MCF 10A (cell line): ENCODE measurements at regions not wholly inside any gene's neighbourhood (a gene's known extent, or its start where the extent isn't known, plus 50 kb on each side); places are given as distances from the start of the nearest gene placed in this dataset.

Source experiments
- BruUV-seq: library from RNA; stranded (reverse); fragments of 400-500 nt; replicated peaks from 2 replicates; lab custom pipeline; 2021; lab: Mats Ljungman, UMichigan
- CTCF ChIA-PET: fragments of 300-600 bp; sonication (Branson Sonifier 250); formaldehyde crosslinking; extraction: SDS; loops from one replicate; lab custom pipeline; 2021; ENCODE audit warnings: antibody characterized with exemption, inconsistent platforms; lab: Yijun Ruan, JAX
- POLR2A ChIA-PET: fragments of 300-600, 350-650 bp; sonication (Branson Sonifier 250); formaldehyde crosslinking; extraction: SDS; loops from one replicate; lab custom pipeline; 2020; ENCODE audit warnings: antibody characterized with exemption, inconsistent platforms; lab: Yijun Ruan, JAX
- DNase-seq: peaks from one replicate; pipeline ENCODE4 v3.0.0-alpha.2; 2018; ENCODE audit not compliant: unreplicated experiment
- H3K27ac Mint-ChIP-seq: one replicate; pipeline ENCODE4 v1.8.0; 2022; ENCODE audit warnings: mild to moderate bottlenecking, low read depth, mixed read lengths; ENCODE audit not compliant: unreplicated experiment
- H3K27me3 Mint-ChIP-seq: one replicate; pipeline ENCODE4 v1.8.0; 2022; ENCODE audit warnings: mixed read lengths; ENCODE audit not compliant: insufficient read depth, unreplicated experiment
- H3K36me3 Mint-ChIP-seq: one replicate; pipeline ENCODE4 v1.8.0; 2022; ENCODE audit warnings: mild to moderate bottlenecking, moderate library complexity, mixed read lengths; ENCODE audit not compliant: insufficient read depth, unreplicated experiment
- H3K4me1 Mint-ChIP-seq: one replicate; pipeline ENCODE4 v1.8.0; 2022; ENCODE audit warnings: mixed read lengths; ENCODE audit not compliant: insufficient read depth, unreplicated experiment
- H3K4me3 Mint-ChIP-seq: one replicate; pipeline ENCODE4 v1.8.0; 2022; ENCODE audit warnings: mild to moderate bottlenecking, moderate library complexity, mixed read lengths; ENCODE audit not compliant: unreplicated experiment
- H3K9me3 Mint-ChIP-seq: one replicate; pipeline ENCODE4 v1.8.0; 2022; ENCODE audit warnings: mixed read lengths; ENCODE audit not compliant: unreplicated experiment
- intact Hi-C: fragments of 100-400 bp; cut with micrococcal nuclease; formaldehyde crosslinking; loops from 2 replicates; pipeline ENCODE4 v1.14.1; 2022
- TF ChIP-seq, protein P1 (sequence below): fragments of 200-600 bp; IDR thresholded peaks from one replicate; pipeline ENCODE4 v1.8.0; 2022; ENCODE audit warnings: antibody characterized with exemption, mild to moderate bottlenecking; ENCODE audit not compliant: unreplicated experiment

- TF ChIP-seq, protein P1, sequence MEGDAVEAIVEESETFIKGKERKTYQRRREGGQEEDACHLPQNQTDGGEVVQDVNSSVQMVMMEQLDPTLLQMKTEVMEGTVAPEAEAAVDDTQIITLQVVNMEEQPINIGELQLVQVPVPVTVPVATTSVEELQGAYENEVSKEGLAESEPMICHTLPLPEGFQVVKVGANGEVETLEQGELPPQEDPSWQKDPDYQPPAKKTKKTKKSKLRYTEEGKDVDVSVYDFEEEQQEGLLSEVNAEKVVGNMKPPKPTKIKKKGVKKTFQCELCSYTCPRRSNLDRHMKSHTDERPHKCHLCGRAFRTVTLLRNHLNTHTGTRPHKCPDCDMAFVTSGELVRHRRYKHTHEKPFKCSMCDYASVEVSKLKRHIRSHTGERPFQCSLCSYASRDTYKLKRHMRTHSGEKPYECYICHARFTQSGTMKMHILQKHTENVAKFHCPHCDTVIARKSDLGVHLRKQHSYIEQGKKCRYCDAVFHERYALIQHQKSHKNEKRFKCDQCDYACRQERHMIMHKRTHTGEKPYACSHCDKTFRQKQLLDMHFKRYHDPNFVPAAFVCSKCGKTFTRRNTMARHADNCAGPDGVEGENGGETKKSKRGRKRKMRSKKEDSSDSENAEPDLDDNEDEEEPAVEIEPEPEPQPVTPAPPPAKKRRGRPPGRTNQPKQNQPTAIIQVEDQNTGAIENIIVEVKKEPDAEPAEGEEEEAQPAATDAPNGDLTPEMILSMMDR = no peak
- DNase-seq = no peak
Measured at GRCh38 chr14:97874394-97874793, 1077.2 kb downstream of the VRK1 start.

DNA sequence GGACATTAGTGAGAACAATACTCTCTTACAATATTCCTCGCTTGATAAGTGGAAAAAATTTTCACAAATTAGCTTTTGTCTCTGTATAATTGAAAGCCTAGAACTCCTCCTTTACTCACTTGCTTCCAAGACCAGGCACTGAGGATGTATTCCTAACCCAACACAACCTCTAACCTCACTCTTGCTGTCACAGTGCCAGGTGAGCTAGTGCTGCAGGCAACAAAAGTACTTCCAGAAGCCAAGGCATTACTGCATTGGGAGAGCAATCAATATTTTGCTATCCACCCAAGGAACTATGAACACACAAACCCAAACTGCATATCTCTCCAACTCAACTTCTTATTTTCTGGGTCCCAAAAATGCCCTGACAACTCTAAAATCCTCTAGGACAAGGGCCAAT is 1081.0 kb downstream of the VRK1 start:
- Mint-ChIP-seq H3K27me3 (no peaks in the 10 kb centered on the region), H3K9me3 (no peaks in the 10 kb centered on the region), H3K27ac (no peak overlapping the region), H3K4me1 (peaks cover 12% of the 10 kb centered on the region), H3K4me3 (no peak overlapping the region), H3K36me3 (no peaks in the 10 kb centered on the region)
- ChIA-PET CTCF (interaction anchor here (1.3 kb wide), 1 partner anchor 100 kb away, joined by 3 read pairs; no protein-coding TSS in a partner anchor), POLR2A (interaction anchor here (0.7 to 2.1 kb wide), 9 partner anchors 8 to 638 kb away, joined by 3 to 17 read pairs (median 4); no protein-coding TSS in a partner anchor)
- intact Hi-C loops = no loop called here
- peak; percentile 84 for DNase-seq
- TF ChIP-seq, protein P1 = no peak
- no TSS peak for BruUV-seq

More at GRCh38 chr14:97874394-97874793, 1077.2 kb downstream of the VRK1 start:
- no peaks in the 10 kb centered on the region for H3K27me3 Mint-ChIP-seq
- H3K4me1 Mint-ChIP-seq = peaks cover 12% of the 10 kb centered on the region
- no peaks in the 10 kb centered on the region for H3K36me3 Mint-ChIP-seq
- H3K9me3 Mint-ChIP-seq = no peaks in the 10 kb centered on the region
- H3K4me3 Mint-ChIP-seq = no peak overlapping the region
- intact Hi-C loops = no loop called here
- CTCF ChIA-PET = interaction anchor here (0.8 kb wide), 1 partner anchor 24 kb away, joined by 3 read pairs; no protein-coding TSS in a partner anchor
- H3K27ac Mint-ChIP-seq = no peak overlapping the region
- POLR2A ChIA-PET = no interaction called here
- BruUV-seq = no TSS peak

DNA sequence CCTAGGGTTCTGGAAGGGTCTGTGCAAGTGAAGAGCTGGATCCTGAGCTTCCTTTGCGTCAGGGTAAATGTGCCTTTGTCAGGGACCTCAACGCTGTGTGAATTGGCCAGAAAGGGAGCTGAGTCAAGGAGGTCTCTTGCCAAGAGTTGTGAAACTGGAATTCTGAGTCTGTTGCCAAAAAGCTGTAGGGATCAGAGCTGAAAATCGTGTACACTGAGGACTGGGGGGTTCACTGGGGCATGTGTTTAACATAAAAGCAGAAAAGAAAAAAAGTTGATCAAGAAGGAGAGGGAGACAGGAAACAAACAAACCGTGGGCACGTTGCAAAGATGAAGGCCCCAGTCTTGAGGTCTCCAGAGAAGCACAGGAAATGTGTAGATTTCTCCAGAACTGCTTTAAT is 1081.5 kb downstream of the VRK1 start:
- DNase-seq = peak; percentile 91
- Mint-ChIP-seq H3K27me3 (no peaks in the 10 kb centered on the region), H3K9me3 (no peaks in the 10 kb centered on the region), H3K4me3 (no peak overlapping the region), H3K36me3 (no peaks in the 10 kb centered on the region), H3K4me1 (peaks cover 15% of the 10 kb centered on the region), H3K27ac (no peak overlapping the region)
- intact Hi-C loops = no loop called here
- TF ChIP-seq, protein P1 = no peak
- POLR2A ChIA-PET = interaction anchor here (0.6 to 2.1 kb wide), 11 partner anchors 9 to 1388 kb away, joined by 3 to 17 read pairs (median 3); no protein-coding TSS in a partner anchor
- no TSS peak for BruUV-seq
- CTCF ChIA-PET = interaction anchor here (0.5 to 1.3 kb wide), 2 partner anchors 9 to 99 kb away, joined by 3 read pairs; no protein-coding TSS in a partner anchor

GRCh38 chr14:97887690-97888089 is 1090.5 kb downstream of the VRK1 start:
- Mint-ChIP-seq H3K4me3 (no peak overlapping the region), H3K27me3 (no peaks in the 10 kb centered on the region), H3K4me1 (peaks cover 18% of the 10 kb centered on the region), H3K27ac (no peak overlapping the region), H3K36me3 (no peaks in the 10 kb centered on the region), H3K9me3 (no peaks in the 10 kb centered on the region)
- BruUV-seq = no TSS peak
- POLR2A ChIA-PET = interaction anchor here (0.7 kb wide), 1 partner anchor 90 kb away, joined by 3 read pairs; no protein-coding TSS in a partner anchor
- CTCF ChIA-PET = interaction anchor here (1.1 kb wide), 1 partner anchor 39 kb away, joined by 3 read pairs; no protein-coding TSS in a partner anchor
- TF ChIP-seq, protein P1 = no peak
- peak; percentile 35 for DNase-seq
- intact Hi-C loops = no loop called here
